ENCODE measurements at regions not wholly inside any gene's neighbourhood (a gene's known extent, or its start where the extent isn't known, plus 50 kb on each side); places are given as distances from the start of the nearest gene placed in this dataset.
"Not testable (repeated sequence)": the region's sequence is repeated elsewhere in the genome, so short reads cannot be mapped to it uniquely, and the experiment has no call there.

GRCh38 chr1:223001653-223002634, 141.1 kb downstream of the TLR5 start:
- DNase-seq = no peak

- no peak for DNase-seq
Measured at GRCh38 chr1:223003549-223003948, 139.5 kb downstream of the TLR5 start.

- no peak for DNase-seq
Measured at GRCh38 chr1:223006371-223006770, 136.7 kb downstream of the TLR5 start.

GRCh38 chr1:223006917-223007648, 136.0 kb downstream of the TLR5 start:
- DNase-seq = no peak

- no peak for DNase-seq
Measured at GRCh38 chr1:223007935-223008334, 135.1 kb downstream of the TLR5 start.

GRCh38 chr1:223008808-223009207, 134.2 kb downstream of the TLR5 start:
- DNase-seq = no peak

- no peak for DNase-seq
Measured at GRCh38 chr1:223009406-223009805, 133.6 kb downstream of the TLR5 start.

- no peak for DNase-seq
Measured at GRCh38 chr1:223010582-223011504, 132.2 kb downstream of the TLR5 start.

- no peak for DNase-seq
Measured at GRCh38 chr1:223011505-223011856, 131.6 kb downstream of the TLR5 start.

GRCh38 chr1:223012176-223012788, 130.8 kb downstream of the TLR5 start:
- no peak for DNase-seq

GRCh38 chr1:223012938-223013337, 130.1 kb downstream of the TLR5 start:
- DNase-seq = no peak

GRCh38 chr1:223014142-223014873, 128.7 kb downstream of the TLR5 start:
- DNase-seq = no peak

GRCh38 chr1:223016381-223016780, 126.7 kb downstream of the TLR5 start:
- no peak for DNase-seq

- no peak for DNase-seq
Measured at GRCh38 chr1:223016890-223017289, 126.2 kb downstream of the TLR5 start.

- no peak for DNase-seq
Measured at GRCh38 chr1:223017291-223017690, 125.8 kb downstream of the TLR5 start.

- no peak for DNase-seq
Measured at GRCh38 chr1:223018534-223018933, 124.5 kb downstream of the TLR5 start.

GRCh38 chr1:223019256-223019655, 123.8 kb downstream of the TLR5 start:
- DNase-seq = no peak

- no peak for DNase-seq
Measured at GRCh38 chr1:223020770-223021169, 122.3 kb downstream of the TLR5 start.

- DNase-seq = no peak
Measured at GRCh38 chr1:223022641-223023473, 120.2 kb downstream of the TLR5 start.

GRCh38 chr1:223023863-223024262, 119.2 kb downstream of the TLR5 start:
- DNase-seq = no peak

- DNase-seq = not testable (repeated sequence)
Measured at GRCh38 chr1:223024486-223024885, 118.6 kb downstream of the TLR5 start.

Measured in stimulated activated CD4-positive, alpha-beta T cell treated with anti-CD3 and anti-CD28 coated beads, Interleukin-4, amount 100 ng/mL, for 1 hour (primary cell).